HCT116 (cell line): ENCODE measurements at regions not wholly inside any gene's neighbourhood (a gene's known extent, or its start where the extent isn't known, plus 50 kb on each side); places are given as distances from the start of the nearest gene placed in this dataset.

Experiments used
- ATAC-seq: fragments of 200-7000 bp; cut with Tn5 transposase; 2 replicates; pipeline ENCODE4 v1.9.1; 2020; ENCODE audit warnings: mild to moderate bottlenecking, moderate library complexity
- BruUV-seq: library from RNA; stranded (reverse); fragments of 400-500 nt; replicated peaks from 2 replicates; lab custom pipeline; 2021; lab: Mats Ljungman, UMichigan
- CTCF ChIA-PET: fragments of 300-600 bp; sonication (Branson Sonifier 250); formaldehyde crosslinking; loops from one replicate; lab custom pipeline; 2021; ENCODE audit warnings: antibody characterized with exemption; lab: Charles Lee
- POLR2A ChIA-PET: fragments of 300-600, 350-600 bp; sonication (Branson Sonifier 250); formaldehyde crosslinking; loops from one replicate; lab custom pipeline; 2021; ENCODE audit warnings: antibody characterized with exemption; lab: Charles Lee
- RAD21 ChIA-PET, 2 experiments: fragments of 300-600 bp; sonication (Branson Sonifier 250); formaldehyde crosslinking; loops; one replicate each; lab custom pipeline; 2023; ENCODE audit warnings: low total read pairs in 2 of 2; ENCODE audit not compliant: uncharacterized antibody in 2 of 2, unreplicated experiment in 2 of 2, low non-redundant PET in 1 of 2; lab: Charles Lee
- DNase-seq: peaks from one replicate; pipeline ENCODE4 v3.0.0-alpha.2; 2010; ENCODE audit warnings: low read depth, low spot score
- H2AFZ ChIP-seq: fragments of 200-600 bp; shearing (Covaris generic), sonication (generic); 2 replicates; pipeline ENCODE4 v1.6.1; 2017; ENCODE audit warnings: low read depth, mixed run types, mixed read lengths, antibody characterized with exemption, low read length; ENCODE audit not compliant: poor library complexity, severe bottlenecking
- H3K27ac ChIP-seq: 2 replicates; pipeline ENCODE4 v1.5.1; 2012; ENCODE audit warnings: low read depth, low read length
- H3K27me3 ChIP-seq: fragments of 200-600 bp; sonication (generic); 2 replicates; pipeline ENCODE4 v1.6.1; 2016; ENCODE audit warnings: mixed run types, low read length, mixed read lengths; ENCODE audit not compliant: insufficient read depth
- H3K36me3 ChIP-seq, 2 experiments: fragments of 200-500 bp in 1 of 2; fragments of 200-600 bp in 1 of 2; sonication (Bioruptor generic) in 1 of 2; sonication (generic) in 1 of 2; 2 replicates each; pipeline versions ENCODE4 v1.5.1 to v1.6.1; 2014 to 2016; ENCODE audit warnings: low read length in 2 of 2, inconsistent platforms in 1 of 2, mixed read lengths in 1 of 2, mixed run types in 1 of 2; ENCODE audit not compliant: insufficient read depth in 2 of 2, control insufficient read depth in 1 of 2
- H3K4me1 ChIP-seq, 2 experiments: fragments of 200-600 bp in 1 of 2; sonication (generic) in 1 of 2; 2 replicates each; pipeline versions ENCODE4 v1.5.1 to v1.6.1; 2012 to 2017; ENCODE audit warnings: low read length in 2 of 2, inconsistent platforms in 1 of 2, mild to moderate bottlenecking in 1 of 2, mixed read lengths in 1 of 2, mixed run types in 1 of 2, moderate library complexity in 1 of 2; ENCODE audit not compliant: insufficient read depth in 2 of 2, control insufficient read depth in 1 of 2
- H3K4me2 ChIP-seq: fragments of 200-600 bp; sonication (generic); 2 replicates; pipeline ENCODE4 v1.6.1; 2017; ENCODE audit warnings: mixed run types, low read length, mixed read lengths
- H3K4me3 ChIP-seq, 2 experiments: fragments of 200-600 bp in 1 of 2; sonication (generic) in 1 of 2; replicated peaks in 1 of 2; 2 replicates each; pipeline ENCODE4 v1.5.1; 2011 to 2016; ENCODE audit warnings: low read length in 2 of 2, control low read depth in 1 of 2, low read depth in 1 of 2, mild to moderate bottlenecking in 1 of 2, mixed read lengths in 1 of 2, mixed run types in 1 of 2
- H3K79me2 ChIP-seq: fragments of 200-600 bp; sonication (generic); 2 replicates; pipeline ENCODE4 v1.6.1; 2017; ENCODE audit warnings: mild to moderate bottlenecking, mixed run types, low read length, moderate library complexity, mixed read lengths; ENCODE audit not compliant: insufficient read depth
- H3K9ac ChIP-seq: fragments of 200-600 bp; sonication (generic); 2 replicates; pipeline ENCODE4 v1.6.1; 2016; ENCODE audit warnings: low read length, mixed read lengths
- H3K9me2 ChIP-seq: fragments of 200-600 bp; sonication (generic), shearing (Covaris generic); 2 replicates; pipeline ENCODE4 v1.6.1; 2017; ENCODE audit warnings: mixed run types, mild to moderate bottlenecking, moderate library complexity; ENCODE audit not compliant: insufficient read depth
- H3K9me3 ChIP-seq, 2 experiments: fragments of 200-500 bp in 1 of 2; fragments of 200-600 bp in 1 of 2; sonication (Bioruptor generic) in 1 of 2; sonication (generic) in 1 of 2; 2 replicates each; pipeline ENCODE4 v1.6.1; 2014 to 2017; ENCODE audit warnings: low read length in 2 of 2, mixed read lengths in 2 of 2, inconsistent platforms in 1 of 2, low read depth in 1 of 2, mild to moderate bottlenecking in 1 of 2, mixed run types in 1 of 2, moderate library complexity in 1 of 2; ENCODE audit not compliant: control insufficient read depth in 1 of 2, insufficient read depth in 1 of 2
- H4K20me1 ChIP-seq: fragments of 200-600 bp; sonication (generic), shearing (Covaris generic); 2 replicates; pipeline ENCODE4 v1.6.1; 2017; ENCODE audit warnings: mixed run types, mild to moderate bottlenecking, moderate library complexity; ENCODE audit not compliant: insufficient read depth
- ATF3 ChIP-seq: IDR thresholded peaks from 2 replicates; pipeline ENCODE4 v1.6.1; 2012
- CBX3 ChIP-seq: IDR thresholded peaks from 2 replicates; pipeline ENCODE4 v1.6.1; 2012; ENCODE audit warnings: low read depth
- CEBPB ChIP-seq: IDR thresholded peaks from 2 replicates; pipeline ENCODE4 v1.6.1; 2012; ENCODE audit warnings: low read depth
- ELF1 ChIP-seq: IDR thresholded peaks from 2 replicates; pipeline ENCODE4 v1.6.1; 2012; ENCODE audit warnings: low read depth, borderline replicate concordance
- EZH2 ChIP-seq: fragments of 200-600 bp; sonication (generic); IDR thresholded peaks from 2 replicates; pipeline ENCODE4 v1.6.1; 2017; ENCODE audit warnings: antibody characterized with exemption, mixed run types
- FOSL1 ChIP-seq: IDR thresholded peaks from 2 replicates; pipeline ENCODE4 v1.6.1; 2012; ENCODE audit warnings: low read depth
- JUND ChIP-seq: IDR thresholded peaks from 2 replicates; pipeline ENCODE4 v1.6.1; 2012
- MAX ChIP-seq: IDR thresholded peaks from 2 replicates; pipeline ENCODE4 v1.6.1; 2012
- POLR2A ChIP-seq: IDR thresholded peaks from 2 replicates; pipeline ENCODE4 v1.7.0; 2011; ENCODE audit warnings: borderline replicate concordance; ENCODE audit not compliant: insufficient read depth, insufficient read length; ENCODE audit errors: extremely low read depth
- POLR2AphosphoS5 ChIP-seq: IDR thresholded peaks from 2 replicates; pipeline ENCODE4 v1.6.1; 2011; ENCODE audit warnings: mild to moderate bottlenecking, low read depth, low read length, moderate library complexity
- REST ChIP-seq: IDR thresholded peaks from 2 replicates; pipeline ENCODE4 v1.6.1; 2012; ENCODE audit warnings: low read depth
- SIN3A ChIP-seq: IDR thresholded peaks from 2 replicates; pipeline ENCODE4 v1.6.1; 2012; ENCODE audit warnings: low read depth
- SRF ChIP-seq: IDR thresholded peaks from 2 replicates; pipeline ENCODE4 v1.6.1; 2012; ENCODE audit warnings: low read depth
- TCF7L2 ChIP-seq: IDR thresholded peaks from 2 replicates; pipeline ENCODE4 v1.7.0; 2011; ENCODE audit warnings: borderline replicate concordance, inconsistent platforms; ENCODE audit not compliant: insufficient read depth, insufficient read length; ENCODE audit errors: extremely low read depth
- YY1 ChIP-seq: IDR thresholded peaks from 2 replicates; pipeline ENCODE4 v1.6.1; 2011; ENCODE audit warnings: low read length, low read depth, moderate library complexity, mild to moderate bottlenecking; ENCODE audit not compliant: insufficient replicate concordance; ENCODE audit errors: extremely low read depth
- ZBTB33 ChIP-seq: IDR thresholded peaks from 2 replicates; pipeline ENCODE4 v1.6.1; 2011; ENCODE audit warnings: mild to moderate bottlenecking, low read length, moderate library complexity; ENCODE audit not compliant: insufficient replicate concordance; ENCODE audit errors: extremely low read depth
- ZFX ChIP-seq: fragments of 450-650 bp; IDR thresholded peaks from 2 replicates; pipeline ENCODE4 v1.6.1; 2017
- ZNF274 ChIP-seq: fragments of 200-500 bp; sonication (Bioruptor generic); IDR thresholded peaks from 2 replicates; pipeline ENCODE4 v1.6.1; 2014; ENCODE audit warnings: mild to moderate bottlenecking, low read depth, low read length, inconsistent platforms
- intact Hi-C: fragments of 100-400 bp; cut with micrococcal nuclease; formaldehyde crosslinking; loops from 2 replicates; pipeline ENCODE4 v1.10.0; 2022

- no peak for TF ChIP-seq ZBTB33
- no peak for TF ChIP-seq ELF1
- no peak for TF ChIP-seq ZNF274
- TF ChIP-seq MAX = no peak
- no peak for TF ChIP-seq YY1
These were observed 190.8 kb downstream of the DLL1 start (continued) for GRCh38 chr6:170100046-170100445.

- ATAC-seq = no peak
- Histone ChIP-seq H3K4me3 (no peak overlapping the region), H3K4me2 (no peak overlapping the region), H3K27ac (no peak overlapping the region), H3K27me3 (no peaks in the 10 kb centered on the region), H3K4me1 (no peaks in the 10 kb centered on the region), H2AFZ (no peak overlapping the region), H3K79me2 (no peaks in the 10 kb centered on the region), H3K36me3 (no peaks in the 10 kb centered on the region), H4K20me1 (no peaks in the 10 kb centered on the region), H3K9ac (no peak overlapping the region), H3K9me2 (no peaks in the 10 kb centered on the region), H3K9me3 (no peaks in the 10 kb centered on the region)
- RAD21 ChIA-PET = no interaction called here
- CTCF ChIA-PET = no interaction called here
- POLR2A ChIA-PET = no interaction called here
- BruUV-seq = no TSS peak
- intact Hi-C loops = no loop called here
- DNase-seq = no peak
- TF ChIP-seq POLR2A = no peak
- no peak for TF ChIP-seq JUND
- no peak for TF ChIP-seq REST
- TF ChIP-seq TCF7L2 = no peak
- TF ChIP-seq SRF = no peak
- no peak for TF ChIP-seq MAX
- TF ChIP-seq POLR2AphosphoS5 = no peak
- no peak for TF ChIP-seq CBX3
- TF ChIP-seq EZH2 = no peak
- no peak for TF ChIP-seq ATF3
- TF ChIP-seq FOSL1 = no peak
- TF ChIP-seq ZFX = no peak
- no peak for TF ChIP-seq YY1
- TF ChIP-seq SIN3A = no peak
- no peak for TF ChIP-seq ZBTB33
- no peak for TF ChIP-seq ZNF274
- TF ChIP-seq CEBPB = no peak
These were observed 191.5 kb downstream of the DLL1 start for GRCh38 chr6:170099387-170099786.
